Hepatocyte (in vitro differentiated cells): ENCODE measurements at regions not wholly inside any gene's neighbourhood (a gene's known extent, or its start where the extent isn't known, plus 50 kb on each side); places are given as distances from the start of the nearest gene placed in this dataset.

Experiments
- EZH2 ChIP-seq: fragments of 200-600 bp; sonication (generic); IDR thresholded peaks from 2 replicates; pipeline ENCODE4 v1.6.1; 2016; ENCODE audit warnings: antibody characterized with exemption, mild to moderate bottlenecking, borderline replicate concordance
- EZH2phosphoT487 ChIP-seq: fragments of 200-600 bp; sonication (generic); IDR thresholded peaks from one replicate; pipeline ENCODE4 v1.6.1; 2018; ENCODE audit warnings: antibody characterized with exemption, mild to moderate bottlenecking, low read depth, moderate library complexity; ENCODE audit not compliant: unreplicated experiment, severe bottlenecking
- TF ChIP-seq, protein P1 (sequence below): fragments of 200-600 bp; sonication (generic); IDR thresholded peaks from 2 replicates; pipeline ENCODE4 v1.5.1; 2016; ENCODE audit warnings: antibody characterized with exemption, mild to moderate bottlenecking; ENCODE audit not compliant: poor library complexity

DNA sequence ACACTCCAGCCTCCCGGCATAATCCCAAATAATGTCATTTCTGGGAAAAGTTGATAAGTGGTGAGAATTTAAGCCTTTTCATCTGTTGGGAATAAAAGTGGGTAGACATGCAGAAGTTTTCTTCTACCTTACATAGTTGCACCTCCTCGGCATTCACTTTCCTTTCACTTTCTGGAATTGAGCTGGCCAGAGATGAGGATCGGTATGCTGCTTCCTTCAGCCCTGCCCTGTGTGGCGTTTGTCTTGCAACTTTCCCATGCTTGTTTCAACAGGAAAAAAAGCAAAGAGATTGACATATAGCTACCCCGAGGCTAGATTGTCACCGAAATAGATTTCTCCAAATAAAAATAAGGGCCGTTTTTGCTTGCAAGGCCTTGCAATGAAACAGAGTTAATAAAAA, 65.8 kb upstream of the JAG1 start:
- no peak for TF ChIP-seq EZH2
- TF ChIP-seq, protein P1, sequence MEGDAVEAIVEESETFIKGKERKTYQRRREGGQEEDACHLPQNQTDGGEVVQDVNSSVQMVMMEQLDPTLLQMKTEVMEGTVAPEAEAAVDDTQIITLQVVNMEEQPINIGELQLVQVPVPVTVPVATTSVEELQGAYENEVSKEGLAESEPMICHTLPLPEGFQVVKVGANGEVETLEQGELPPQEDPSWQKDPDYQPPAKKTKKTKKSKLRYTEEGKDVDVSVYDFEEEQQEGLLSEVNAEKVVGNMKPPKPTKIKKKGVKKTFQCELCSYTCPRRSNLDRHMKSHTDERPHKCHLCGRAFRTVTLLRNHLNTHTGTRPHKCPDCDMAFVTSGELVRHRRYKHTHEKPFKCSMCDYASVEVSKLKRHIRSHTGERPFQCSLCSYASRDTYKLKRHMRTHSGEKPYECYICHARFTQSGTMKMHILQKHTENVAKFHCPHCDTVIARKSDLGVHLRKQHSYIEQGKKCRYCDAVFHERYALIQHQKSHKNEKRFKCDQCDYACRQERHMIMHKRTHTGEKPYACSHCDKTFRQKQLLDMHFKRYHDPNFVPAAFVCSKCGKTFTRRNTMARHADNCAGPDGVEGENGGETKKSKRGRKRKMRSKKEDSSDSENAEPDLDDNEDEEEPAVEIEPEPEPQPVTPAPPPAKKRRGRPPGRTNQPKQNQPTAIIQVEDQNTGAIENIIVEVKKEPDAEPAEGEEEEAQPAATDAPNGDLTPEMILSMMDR: no peak
- TF ChIP-seq EZH2phosphoT487: no peak
